H1 (cell line): ENCODE measurements at regions not wholly inside any gene's neighbourhood (a gene's known extent, or its start where the extent isn't known, plus 50 kb on each side); places are given as distances from the start of the nearest gene placed in this dataset.

ENCODE experiments used
- CBX5 ChIP-seq: fragments of 300-800, 300-1000 bp; sonication (generic); IDR thresholded peaks from 2 replicates; pipeline ENCODE4 v1.7.1; 2016; ENCODE audit warnings: antibody characterized with exemption, low read length, low read depth
- EZH2 ChIP-seq: fragments of 200-600 bp; sonication (generic); IDR thresholded peaks from 2 replicates; pipeline ENCODE4 v1.7.1; 2012; ENCODE audit warnings: low read depth, mild to moderate bottlenecking, moderate library complexity, low read length, inconsistent platforms; ENCODE audit not compliant: severe bottlenecking
- GTF2F1 ChIP-seq: IDR thresholded peaks from 2 replicates; pipeline ENCODE4 v1.6.1; 2012; ENCODE audit warnings: low read depth, low read length, improper control_type of control experiment, borderline replicate concordance
- KDM4A ChIP-seq: IDR thresholded peaks from one replicate; pipeline ENCODE4 v1.7.1; 2012; ENCODE audit warnings: low read depth, mild to moderate bottlenecking, moderate library complexity, low read length, inconsistent platforms; ENCODE audit not compliant: severe bottlenecking
- NRF1 ChIP-seq: IDR thresholded peaks from 2 replicates; pipeline ENCODE4 v1.6.1; 2011; ENCODE audit warnings: mild to moderate bottlenecking, low read depth, low read length, improper control_type of control experiment
- RFX5 ChIP-seq: IDR thresholded peaks from 2 replicates; pipeline ENCODE4 v1.6.1; 2011; ENCODE audit warnings: low read depth, low read length, improper control_type of control experiment, borderline replicate concordance
- SP2 ChIP-seq: IDR thresholded peaks from 2 replicates; pipeline ENCODE4 v1.6.1; 2012; ENCODE audit warnings: mild to moderate bottlenecking, low read length, inconsistent platforms
- SP4 ChIP-seq: IDR thresholded peaks from 2 replicates; pipeline ENCODE4 v1.6.1; 2012; ENCODE audit warnings: low read length, inconsistent platforms
- TF ChIP-seq, protein P1 (sequence below): IDR thresholded peaks from 2 replicates; pipeline ENCODE4 v1.6.1; 2011; ENCODE audit warnings: low read depth, mild to moderate bottlenecking, low read length; ENCODE audit not compliant: insufficient read depth

DNA sequence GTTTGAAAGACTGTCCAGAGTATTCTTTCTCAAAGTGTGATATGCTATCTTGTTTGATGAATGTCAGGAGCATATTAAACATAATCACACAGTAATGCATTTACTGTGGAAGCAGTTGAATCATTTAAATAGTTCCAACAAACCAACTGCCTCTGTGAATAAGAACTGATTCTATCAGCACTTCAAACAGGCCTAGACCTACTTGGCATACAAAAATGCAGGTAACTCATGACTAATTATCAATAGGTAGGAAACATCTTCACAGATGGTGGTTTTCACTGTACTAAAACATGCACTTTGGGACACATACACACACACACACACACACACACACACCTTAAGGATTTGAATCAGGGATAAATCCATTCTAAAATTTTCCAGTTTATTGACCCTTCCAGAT, 91.2 kb upstream of the SNX2 start (continued):
- no peak for TF ChIP-seq NRF1
- TF ChIP-seq CBX5: no peak
- TF ChIP-seq, protein P1, sequence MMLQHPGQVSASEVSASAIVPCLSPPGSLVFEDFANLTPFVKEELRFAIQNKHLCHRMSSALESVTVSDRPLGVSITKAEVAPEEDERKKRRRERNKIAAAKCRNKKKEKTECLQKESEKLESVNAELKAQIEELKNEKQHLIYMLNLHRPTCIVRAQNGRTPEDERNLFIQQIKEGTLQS: no peak
- no peak for TF ChIP-seq SP4
- TF ChIP-seq KDM4A: no peak
- TF ChIP-seq SP2: no peak
- TF ChIP-seq RFX5: no peak
- no peak for TF ChIP-seq GTF2F1
- TF ChIP-seq EZH2: no peak
